ENCODE measurements at regions not wholly inside any gene's neighbourhood (a gene's known extent, or its start where the extent isn't known, plus 50 kb on each side); places are given as distances from the start of the nearest gene placed in this dataset.

GRCh38 chr9:86794391-86795046, 152.8 kb downstream of the GAS1 start:
- DNase-seq, result no peak

- no peak for DNase-seq
Observed at GRCh38 chr9:86792136-86792535, 155.2 kb downstream of the GAS1 start.

DNA sequence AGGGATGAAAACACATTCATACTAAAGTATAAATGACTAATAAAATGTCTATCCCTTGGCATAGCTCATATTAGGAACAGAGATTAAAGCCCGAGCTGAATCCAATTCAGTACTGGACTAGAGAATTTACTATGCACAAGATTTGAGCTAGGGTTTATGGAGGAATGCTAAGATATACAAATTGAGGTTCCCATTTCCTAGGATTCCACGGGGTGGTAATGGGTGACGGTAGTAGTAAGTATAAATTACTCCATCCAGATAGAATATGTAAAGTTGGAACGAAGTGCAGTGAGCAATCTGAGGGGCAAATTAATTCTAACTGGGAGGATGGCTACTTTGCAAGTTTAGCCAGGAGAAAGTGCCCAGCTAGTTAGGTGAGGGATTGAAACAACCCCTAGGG, 156.5 kb downstream of the GAS1 start:
- DNase-seq, result no peak

DNA sequence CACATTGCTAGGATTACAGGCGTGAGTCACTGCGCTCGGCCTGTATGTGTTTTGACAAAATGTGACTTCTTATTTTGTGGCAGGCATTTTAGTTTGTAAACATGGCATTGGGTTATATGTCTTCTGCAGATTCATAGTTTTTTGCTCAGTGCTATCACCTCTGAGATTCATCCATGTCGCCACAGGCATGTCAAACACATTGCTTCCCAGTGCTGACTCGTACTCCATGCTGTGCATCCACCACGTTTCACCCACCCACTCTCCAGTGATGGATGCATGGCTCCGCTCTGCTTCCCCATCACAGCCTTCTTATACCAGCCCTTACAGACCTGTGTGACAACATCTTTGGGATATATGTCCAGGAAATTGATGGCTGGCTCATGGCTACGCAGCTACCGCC, 158.8 kb downstream of the GAS1 start:
- DNase-seq, result no peak

GRCh38 chr9:86783884-86784283, 163.4 kb downstream of the GAS1 start:
- no peak for DNase-seq

DNA sequence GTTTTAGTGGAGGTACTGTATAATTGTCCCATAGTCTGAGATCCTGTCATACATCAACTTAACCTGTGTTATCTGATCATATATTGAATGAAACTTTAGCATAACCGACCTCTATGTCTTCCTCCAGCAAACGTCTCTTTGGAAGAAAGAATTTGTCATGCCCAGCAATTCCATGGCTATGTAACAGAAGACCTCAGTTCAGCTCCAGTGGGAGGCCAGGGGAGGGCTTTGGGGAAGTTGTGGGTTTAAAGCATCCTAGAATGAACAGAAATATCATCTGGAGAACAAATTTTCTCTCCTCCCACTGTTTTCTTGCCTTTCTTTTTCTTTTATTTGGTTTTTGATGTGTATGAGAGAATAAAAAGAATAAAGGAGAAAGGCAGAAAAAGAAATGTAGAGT, 164.5 kb downstream of the GAS1 start:
- no peak for DNase-seq

DNA sequence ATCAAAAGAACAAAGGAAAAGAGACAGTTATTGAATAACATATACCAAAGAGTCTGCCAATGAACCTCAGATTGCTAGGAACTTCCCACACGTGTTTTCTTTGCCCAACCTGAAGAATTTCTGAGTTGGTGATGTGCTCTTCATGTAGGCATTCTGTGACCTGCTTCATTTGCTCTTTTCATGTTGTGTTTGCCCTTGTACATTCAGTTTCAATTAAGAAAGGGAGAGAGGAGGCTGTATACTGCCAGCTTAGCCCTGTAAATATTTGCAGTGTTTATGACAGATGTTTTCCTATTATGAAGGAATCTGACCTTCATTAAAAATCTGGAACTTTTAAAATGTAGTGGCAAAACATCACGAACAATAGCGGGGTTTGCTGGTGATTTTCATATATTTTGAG, 168.5 kb downstream of the GAS1 start:
- no peak for DNase-seq

- no peak for DNase-seq
Observed at GRCh38 chr9:86775718-86776117, 171.6 kb downstream of the GAS1 start.

- DNase-seq, result no peak
Observed at GRCh38 chr9:86774116-86774515, 173.2 kb downstream of the GAS1 start.

DNA sequence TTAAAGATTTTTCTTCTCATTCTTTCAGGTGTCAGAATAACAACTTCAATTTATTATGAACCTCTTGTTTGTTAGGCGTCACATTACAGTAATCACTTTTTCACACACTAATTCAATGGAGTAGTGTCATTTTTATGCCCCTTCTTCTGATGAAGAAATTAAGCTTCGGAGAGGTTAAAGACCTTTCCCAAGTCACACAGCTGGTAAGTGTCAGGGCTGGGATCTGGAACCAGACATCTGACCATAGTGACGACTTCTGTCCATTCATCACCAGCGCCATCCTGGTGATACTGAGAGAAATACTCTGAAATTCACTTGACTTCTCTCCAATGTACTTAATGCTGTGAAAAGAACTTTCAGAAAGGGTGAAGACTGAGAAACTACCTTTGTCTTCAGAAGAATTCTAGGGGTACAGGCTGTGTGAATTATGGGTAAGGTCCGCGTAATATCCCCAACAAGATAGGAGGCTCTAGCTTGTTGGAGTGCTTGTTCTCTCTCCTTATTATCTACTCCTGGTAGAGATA, 173.8 kb downstream of the GAS1 start:
- DNase-seq, result no peak

GRCh38 chr9:86772635-86772993, 174.7 kb downstream of the GAS1 start:
- DNase-seq, result no peak

GRCh38 chr9:86771941-86772634, 175.2 kb downstream of the GAS1 start:
- no peak for DNase-seq

GRCh38 chr9:86771420-86771819, 175.9 kb downstream of the GAS1 start:
- DNase-seq, result no peak

DNA sequence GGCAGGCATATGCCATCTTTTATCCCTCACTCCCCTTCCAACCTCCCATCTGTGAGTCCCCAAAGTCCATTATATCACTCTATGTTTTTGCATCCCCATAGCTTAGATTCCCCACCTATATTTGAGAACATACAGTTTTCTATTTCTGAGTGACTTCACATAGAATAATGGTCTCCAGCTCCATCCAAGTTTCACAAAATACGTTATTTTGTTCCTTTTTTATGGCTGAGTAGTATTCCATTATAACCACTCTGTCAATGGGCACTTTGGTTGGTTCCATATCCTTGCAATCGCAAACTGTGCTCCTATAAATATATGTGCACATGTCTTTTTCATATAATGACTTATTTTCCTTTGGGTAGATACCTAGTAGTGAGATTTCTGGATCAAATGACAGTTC, 178.6 kb downstream of the GAS1 start:
- DNase-seq, result no peak

DNA sequence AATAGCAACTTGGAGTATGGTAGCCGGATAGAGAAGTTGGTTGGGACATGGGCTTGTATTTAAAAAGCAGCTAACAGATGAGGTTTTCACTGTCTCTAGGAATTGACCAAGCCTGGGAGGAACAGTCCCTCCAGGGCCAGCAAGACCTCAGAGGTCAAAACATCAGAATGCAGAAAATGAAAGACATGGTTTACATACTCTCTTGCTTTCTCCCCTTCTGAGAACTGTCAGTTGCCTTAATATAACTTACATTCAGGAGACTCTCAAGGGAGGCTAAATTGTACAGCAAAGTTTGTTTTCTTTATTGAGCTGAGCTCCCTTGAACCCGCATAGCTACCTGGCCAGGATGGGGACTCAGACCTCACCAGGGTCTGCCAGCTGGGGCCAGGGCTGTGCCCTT, 179.3 kb downstream of the GAS1 start:
- DNase-seq, result no peak

GRCh38 chr9:86767373-86767772, 179.9 kb downstream of the GAS1 start:
- DNase-seq, result no peak

- no peak for DNase-seq
Observed at GRCh38 chr9:86766912-86767311, 180.4 kb downstream of the GAS1 start.

- DNase-seq, result no peak
Observed at GRCh38 chr9:86766511-86766910, 180.8 kb downstream of the GAS1 start.

- no peak for DNase-seq
Observed at GRCh38 chr9:86765746-86766430, 181.4 kb downstream of the GAS1 start.

GRCh38 chr9:86764671-86765343, 182.5 kb downstream of the GAS1 start:
- DNase-seq, result no peak

DNA sequence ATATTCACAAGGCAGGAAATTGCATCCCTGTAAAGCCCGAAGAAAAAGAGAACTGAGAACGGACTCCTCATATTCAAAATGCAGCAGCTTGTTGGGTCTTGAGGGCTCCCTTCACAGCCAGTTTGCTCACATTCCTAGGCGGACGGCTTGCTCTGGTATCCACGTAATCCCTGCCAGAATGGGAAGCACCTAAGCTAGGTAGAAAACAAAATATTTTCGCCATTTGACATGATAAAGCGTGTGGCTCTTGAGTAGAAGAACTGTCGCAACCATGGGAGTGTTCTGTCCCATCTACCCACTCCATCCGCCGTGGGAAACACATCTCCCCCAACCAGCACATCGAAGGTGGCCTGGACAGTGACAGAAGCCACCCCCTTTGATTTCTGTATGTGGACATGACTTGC, 183.1 kb downstream of the GAS1 start:
- no peak for DNase-seq

GRCh38 chr9:86763791-86764190, 183.5 kb downstream of the GAS1 start:
- no peak for DNase-seq

GRCh38 chr9:86757382-86757720, 190.0 kb downstream of the GAS1 start:
- no peak for DNase-seq

All from activated naive CD4-positive, alpha-beta T cell treated with Interleukin-2 at 50 U/mL for 16 hours (primary cell).